Gastroesophageal sphincter (tissue), 4 donors: ENCODE measurements at regions not wholly inside any gene's neighbourhood (a gene's known extent, or its start where the extent isn't known, plus 50 kb on each side); places are given as distances from the start of the nearest gene placed in this dataset.

Experiments used
- ATAC-seq: fragments of 150-250 bp; one replicate; pipeline ENCODE4 v1.9.1; 2016; ENCODE audit warnings: mild to moderate bottlenecking, moderate library complexity
- H3K27ac ChIP-seq, 4 donors: fragments of 200-600 bp; sonication (generic) in 3 of 4; 1 replicate in 3 of 4; 2 replicates in 1 of 4; pipeline ENCODE4 v1.5.1; 2016 to 2019
- H3K27me3 ChIP-seq: fragments of 200-600 bp; sonication (generic); one replicate; pipeline ENCODE4 v1.5.1; 2019
- H3K36me3 ChIP-seq, 2 donors: fragments of 200-600 bp; sonication (generic); one replicate each; pipeline ENCODE4 v1.5.1; 2019; ENCODE audit warnings: control low read depth in 1 of 2
- H3K4me1 ChIP-seq, 3 donors: fragments of 200-600 bp; sonication (generic); 1 replicate in 2 of 3; 2 replicates in 1 of 3; pipeline ENCODE4 v1.5.1; 2016 to 2019; ENCODE audit warnings: control low read depth in 2 of 3
- H3K4me3 ChIP-seq, 2 donors: fragments of 200-600 bp; sonication (generic); one replicate each; pipeline ENCODE4 v1.5.1; 2019; ENCODE audit warnings: mild to moderate bottlenecking in 1 of 2, moderate library complexity in 1 of 2
- H3K9me3 ChIP-seq, 3 donors: fragments of 200-600 bp; sonication (generic); one replicate each; pipeline ENCODE4 v1.5.1; 2017 to 2019; ENCODE audit warnings: control low read depth in 2 of 3
- CTCF ChIP-seq, 4 experiments: fragments of 200-600 bp in 2 of 4; fragments of 450-650 bp in 2 of 4; sonication (generic) in 1 of 4; IDR thresholded peaks; one replicate each; pipeline ENCODE4 v1.5.1; 2017 to 2019; ENCODE audit warnings: antibody characterized with exemption in 4 of 4, mild to moderate bottlenecking in 2 of 4, moderate library complexity in 2 of 4
- EP300 ChIP-seq: sonication (generic); formaldehyde crosslinking; IDR thresholded peaks from one replicate; pipeline ENCODE4 v1.6.1; 2017; ENCODE audit warnings: antibody characterized with exemption, mild to moderate bottlenecking
- POLR2A ChIP-seq, 2 donors: fragments of 450-650 bp; IDR thresholded peaks; one replicate each; pipeline ENCODE4 v1.6.1; 2017; ENCODE audit warnings: antibody characterized with exemption in 2 of 2, mild to moderate bottlenecking in 2 of 2, moderate library complexity in 1 of 2
- POLR2AphosphoS5 ChIP-seq: sonication (generic); formaldehyde crosslinking; IDR thresholded peaks from one replicate; pipeline ENCODE4 v1.6.1; 2017; ENCODE audit warnings: antibody characterized with exemption
- WGBS, 2 donors: methylation state at CpG; one replicate each; pipeline ENCODE4 v1.1.5; 2018; ENCODE audit warnings: low coverage in 1 of 2; 5-methylcytosine and 5-hydroxymethylcytosine counted together

GRCh38 chr15:46858150-46858549 is 859.2 kb upstream of the SEMA6D start:
- no peak for ATAC-seq
- Histone ChIP-seq H3K27ac (no peak overlapping the region), H3K4me3 (no peak overlapping the region), H3K9me3 (no peaks in the 10 kb centered on the region), H3K36me3 (no peaks in the 10 kb centered on the region), H3K4me1 (peaks cover 0 to 3% (median 0%) of the 10 kb centered on the region in 3 donors), H3K27me3 (no peaks in the 10 kb centered on the region)
- 23% methylated on average over 3 of the region's 3 CpGs; no CpG with 5 or more reads in 1 of the 2 donors for WGBS, 2 donors
- TF ChIP-seq EP300 (no peak), POLR2A (IDR thresholded peaks at IDR 0.05) (no peak), POLR2AphosphoS5 (no peak)

GRCh38 chr15:46861796-46862195 is 855.5 kb upstream of the SEMA6D start:
- no peaks in the 10 kb centered on the region for H3K27me3 ChIP-seq
- WGBS, 2 donors = 73 to 79% methylated on average over 2 of the region's 2 CpGs
- TF ChIP-seq POLR2AphosphoS5 = no peak
- TF ChIP-seq POLR2A (IDR thresholded peaks at IDR 0.05) = no peak
- TF ChIP-seq EP300 = no peak
- no peak for TF ChIP-seq CTCF (IDR thresholded peaks at IDR 0.05)
- H3K27ac ChIP-seq = no peak overlapping the region
- no peak overlapping the region for H3K4me3 ChIP-seq
- no peaks in the 10 kb centered on the region for H3K36me3 ChIP-seq
- H3K9me3 ChIP-seq = no peaks in the 10 kb centered on the region
- ATAC-seq = no peak
- H3K4me1 ChIP-seq = no peaks in the 10 kb centered on the region

GRCh38 chr15:46865155-46865554 is 852.1 kb upstream of the SEMA6D start:
- no peaks in the 10 kb centered on the region for H3K27me3 ChIP-seq
- H3K27ac ChIP-seq = no peak overlapping the region
- no peaks in the 10 kb centered on the region for H3K36me3 ChIP-seq
- H3K9me3 ChIP-seq = no peaks in the 10 kb centered on the region
- no peak overlapping the region for H3K4me3 ChIP-seq
- 64 to 67% methylated on average over 1 to 6 of the region's 6 CpGs for WGBS, 2 donors
- TF ChIP-seq EP300 (no peak), CTCF (IDR thresholded peaks at IDR 0.05) (no peak), POLR2AphosphoS5 (no peak), POLR2A (IDR thresholded peaks at IDR 0.05) (no peak)
- no peaks in the 10 kb centered on the region for H3K4me1 ChIP-seq
- ATAC-seq = no peak

GRCh38 chr15:46872286-46872980 is 844.9 kb upstream of the SEMA6D start:
- 46% methylated on average over 4 to 5 of the region's 5 CpGs for WGBS, 2 donors
- TF ChIP-seq POLR2AphosphoS5 = no peak
- TF ChIP-seq CTCF (IDR thresholded peaks at IDR 0.05) = no peak

GRCh38 chr15:46872981-46873330 is 844.3 kb upstream of the SEMA6D start:
- Histone ChIP-seq H3K27me3 (no peaks in the 10 kb centered on the region), H3K27ac (no peak overlapping the region), H3K4me3 (no peak overlapping the region), H3K36me3 (no peaks in the 10 kb centered on the region), H3K4me1 (no peaks in the 10 kb centered on the region), H3K9me3 (no peaks in the 10 kb centered on the region)
- no peak for ATAC-seq
- TF ChIP-seq CTCF (IDR thresholded peaks at IDR 0.05) (no peak), POLR2A (IDR thresholded peaks at IDR 0.05) (no peak), POLR2AphosphoS5 (no peak), EP300 (no peak)
- WGBS, 2 donors = 70 to 74% methylated on average over 2 of the region's 2 CpGs

More at GRCh38 chr15:46872286-46872980, 844.9 kb upstream of the SEMA6D start:
- no peak overlapping the region for H3K4me3 ChIP-seq
- no peaks in the 10 kb centered on the region for H3K27me3 ChIP-seq
- no peaks in the 10 kb centered on the region for H3K4me1 ChIP-seq
- no peaks in the 10 kb centered on the region for H3K36me3 ChIP-seq
- no peak for ATAC-seq
- H3K9me3 ChIP-seq = no peaks in the 10 kb centered on the region
- H3K27ac ChIP-seq = no peak overlapping the region
